EL (cell line): ENCODE measurements at regions not wholly inside any gene's neighbourhood (a gene's known extent, or its start where the extent isn't known, plus 50 kb on each side); places are given as distances from the start of the nearest gene placed in this dataset.
A peak's percentile ranks its signal among the peaks of the same experiment; 100 is the strongest.

Experiments
- DNase-seq: peaks from one replicate; pipeline ENCODE4 v3.0.0-alpha.2; 2016

DNA sequence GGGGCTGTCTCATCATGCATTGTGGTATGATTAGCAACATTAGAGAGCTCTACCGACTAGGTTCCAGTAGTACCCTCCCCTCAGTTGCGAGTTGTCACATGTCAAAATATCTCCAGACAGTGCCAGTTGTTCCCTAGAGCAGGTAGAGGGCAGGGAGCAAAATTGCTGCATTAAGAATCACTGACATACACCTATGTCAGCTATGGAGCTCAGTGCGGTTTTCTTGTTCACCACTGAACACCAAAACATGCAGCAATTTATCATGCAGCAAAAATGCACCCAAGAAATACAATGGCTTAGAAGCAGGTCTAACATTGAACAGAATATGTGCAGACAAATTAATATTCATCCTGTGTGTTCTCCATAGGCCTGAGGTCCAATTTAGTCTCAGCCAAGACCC is 186.9 kb upstream of the STARD13 start:
- DNase-seq = no peak

- DNase-seq = no peak
Measured at GRCh38 chr13:33479105-33479504, 193.6 kb upstream of the STARD13 start.

DNA sequence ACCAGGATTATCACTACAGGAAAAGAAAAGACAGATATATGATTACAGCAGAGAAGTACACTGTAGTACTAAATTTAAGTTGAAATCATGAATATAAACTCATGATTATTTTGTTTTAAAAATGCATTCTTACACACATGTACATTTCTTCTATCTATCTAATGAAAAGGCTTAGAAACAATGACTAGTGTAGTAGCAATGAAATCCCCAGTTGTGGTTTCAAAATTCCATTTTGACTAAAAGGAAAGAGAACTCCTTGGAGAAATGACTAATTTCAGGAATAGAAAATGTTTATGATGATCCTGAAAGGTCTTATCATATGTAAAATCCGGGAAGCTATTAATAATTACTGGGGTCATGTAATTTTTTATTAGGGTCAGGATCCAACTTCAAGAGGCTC is 195.0 kb upstream of the STARD13 start:
- peak; percentile 20 for DNase-seq

DNA sequence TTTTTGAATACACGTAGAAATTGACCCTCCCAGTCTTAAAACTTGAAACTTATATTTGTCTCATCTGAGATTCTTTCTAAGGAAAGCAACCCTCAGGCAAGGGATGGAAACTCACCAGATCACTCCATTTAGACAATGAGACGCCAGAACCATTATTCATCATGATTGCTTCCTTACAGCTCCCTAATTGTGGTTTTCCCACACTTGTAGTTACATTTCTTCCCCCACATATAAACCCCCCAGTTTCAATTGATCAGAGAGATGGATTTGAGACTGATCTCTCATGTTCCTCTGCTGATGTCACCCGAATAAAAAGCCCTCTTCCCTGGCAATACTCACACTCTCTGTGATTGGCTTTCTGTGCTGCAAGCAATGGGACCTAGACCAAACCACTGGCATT is 197.9 kb upstream of the STARD13 start:
- DNase-seq = peak; percentile 81

- no peak for DNase-seq
Measured at GRCh38 chr13:33485247-33485646, 199.7 kb upstream of the STARD13 start.

DNA sequence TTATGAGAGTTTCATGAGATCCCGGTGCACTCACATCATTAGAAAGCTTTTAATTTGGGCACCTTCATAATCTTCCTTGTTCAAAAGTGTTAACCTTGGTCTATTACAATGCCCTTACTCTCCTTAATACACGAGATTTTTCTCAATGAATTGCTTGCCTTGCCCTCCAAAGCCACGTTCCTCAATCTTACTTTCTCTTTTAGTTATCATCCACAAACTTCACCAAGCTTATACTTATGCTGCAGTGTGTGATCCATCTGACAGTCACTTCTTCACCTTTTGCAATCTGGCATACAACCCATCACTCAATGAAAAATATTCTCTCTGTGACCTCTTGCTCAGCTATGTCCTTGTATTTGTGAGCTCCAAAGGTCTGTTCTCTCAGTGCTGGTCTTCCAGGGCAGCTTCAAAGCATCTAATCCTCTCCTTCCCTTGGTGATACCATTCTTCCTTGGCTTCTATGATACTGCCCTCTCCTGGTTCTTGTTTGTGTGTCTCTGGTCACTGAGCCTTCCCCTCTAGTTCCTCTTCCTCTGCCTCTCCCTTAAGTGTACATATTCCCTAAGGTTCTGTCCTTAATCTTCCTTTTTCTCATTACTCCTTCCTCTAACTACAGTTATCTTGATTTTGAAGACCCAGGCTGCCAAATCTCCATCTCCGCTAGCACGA is 202.2 kb upstream of the STARD13 start:
- DNase-seq = peak; percentile 63

GRCh38 chr13:33489563-33489962 is 204.0 kb upstream of the STARD13 start:
- no peak for DNase-seq

DNA sequence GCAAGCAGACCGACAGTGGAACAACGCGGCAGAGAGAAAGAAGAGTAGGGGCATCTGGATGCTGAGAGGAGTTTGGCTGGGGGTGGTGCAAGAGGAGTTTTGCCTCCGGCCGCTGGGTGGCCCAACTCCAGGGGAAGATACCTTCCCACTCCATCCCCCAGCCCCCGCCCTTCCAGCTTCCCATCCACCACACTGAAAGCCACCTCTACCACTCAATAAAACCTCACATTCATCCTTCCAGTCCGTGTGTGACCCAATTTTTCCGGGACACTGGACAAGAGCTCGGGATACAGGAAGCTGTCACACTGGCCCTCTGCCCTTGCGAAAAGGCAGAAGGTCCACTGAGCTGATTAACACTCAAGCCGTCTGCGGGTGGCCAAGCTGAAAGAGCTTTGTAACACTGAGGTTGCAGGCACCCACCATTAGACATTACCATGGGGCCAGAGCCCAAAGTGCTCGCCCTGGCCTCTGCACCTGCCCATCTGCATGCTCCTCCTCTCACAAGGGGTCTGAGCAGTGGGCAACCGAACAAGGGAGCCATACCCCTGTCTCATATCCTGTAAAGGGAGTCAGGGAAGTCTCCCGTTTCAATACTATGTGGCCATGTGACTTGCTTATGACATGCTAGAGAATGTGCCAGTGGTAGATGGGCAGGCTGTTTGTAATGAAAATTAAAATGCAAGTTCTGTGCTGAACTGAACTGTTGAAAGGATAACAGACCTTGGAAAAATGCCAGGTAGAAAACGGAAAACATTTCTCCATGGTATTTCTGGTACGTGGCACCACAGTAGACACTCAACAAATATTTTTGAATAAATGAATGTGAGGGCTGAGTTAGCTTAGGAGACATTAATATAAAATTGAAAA is 205.1 kb upstream of the STARD13 start:
- DNase-seq = no peak

DNA sequence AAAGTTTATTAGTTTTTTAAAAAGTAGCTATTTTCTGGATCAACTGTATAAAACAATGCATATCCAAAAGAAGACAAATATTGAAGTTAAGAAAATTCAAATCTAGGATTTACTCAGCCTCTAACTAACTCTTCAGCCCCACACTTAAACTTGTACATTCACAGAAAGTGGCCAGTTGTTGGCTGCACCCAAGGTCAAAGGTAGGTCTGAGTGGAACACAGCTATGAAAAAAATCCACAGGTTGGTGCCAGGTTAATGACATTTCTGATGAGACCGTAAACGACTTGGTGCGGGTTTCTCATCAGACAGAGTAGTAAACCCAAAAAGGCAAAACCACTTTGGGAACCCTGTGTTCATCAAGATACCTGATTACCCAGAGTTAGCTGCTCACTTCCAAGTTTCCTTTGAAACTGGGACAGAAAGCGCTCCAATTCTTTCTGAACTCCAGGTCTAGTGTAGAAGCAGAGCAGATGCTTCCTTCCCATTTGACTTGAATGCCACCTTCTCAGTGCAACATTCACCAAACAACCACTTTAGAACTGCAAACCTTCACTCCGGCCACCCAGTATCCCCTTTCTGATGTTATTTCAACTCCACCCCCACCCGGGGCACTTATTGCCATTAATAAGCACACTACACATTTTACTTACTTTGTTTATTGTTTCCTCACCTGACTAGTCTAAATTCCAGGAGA is 208.3 kb upstream of the STARD13 start:
- DNase-seq = no peak

DNA sequence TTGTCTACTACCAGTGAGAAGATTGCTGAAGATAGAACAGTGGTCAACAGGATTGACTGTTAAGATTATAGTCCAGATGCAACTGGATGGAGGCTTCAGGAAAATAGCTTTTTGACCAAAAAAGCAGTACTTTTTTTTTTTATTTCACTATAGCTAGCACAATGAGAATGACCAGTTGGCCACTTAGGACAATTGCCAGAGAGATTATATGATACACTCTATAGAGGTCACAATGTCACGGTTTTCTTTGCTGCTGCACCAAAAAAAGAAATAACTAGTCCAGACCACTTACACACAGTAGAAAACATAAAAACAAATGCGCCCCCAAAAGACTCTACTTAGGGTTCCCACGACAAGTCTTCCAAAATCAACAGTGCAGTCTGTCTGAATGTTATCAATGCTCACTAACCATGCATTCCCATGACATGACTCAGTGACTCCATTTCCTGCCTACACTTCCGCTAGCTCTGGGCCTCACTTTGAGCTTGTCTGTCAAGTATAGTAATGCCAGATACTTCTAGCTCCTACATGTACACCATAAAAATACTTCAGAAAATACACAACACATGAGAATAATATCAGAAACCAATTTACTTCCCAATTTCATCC is 209.1 kb upstream of the STARD13 start:
- peak; percentile 95 for DNase-seq

DNA sequence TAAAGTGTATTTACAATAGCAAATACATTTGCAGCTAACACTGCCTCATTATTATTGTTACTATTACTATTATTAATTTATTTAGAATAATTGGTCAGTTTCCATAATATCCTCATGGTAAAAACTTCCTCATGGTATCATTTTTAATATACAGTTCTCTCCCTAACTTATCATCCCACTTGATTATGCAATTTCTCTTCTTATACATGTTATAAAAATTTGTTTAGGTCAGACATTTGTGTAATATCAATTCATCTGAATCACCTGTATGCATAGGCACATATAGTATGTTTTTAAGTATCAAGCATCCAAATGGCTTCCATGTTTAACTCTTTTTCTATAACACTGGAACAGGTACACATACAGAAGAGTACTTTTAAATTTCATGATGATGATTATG is 210.8 kb upstream of the STARD13 start:
- no peak for DNase-seq

- DNase-seq = peak; percentile 47
Measured at GRCh38 chr13:33497146-33497845, 211.7 kb upstream of the STARD13 start.

DNA sequence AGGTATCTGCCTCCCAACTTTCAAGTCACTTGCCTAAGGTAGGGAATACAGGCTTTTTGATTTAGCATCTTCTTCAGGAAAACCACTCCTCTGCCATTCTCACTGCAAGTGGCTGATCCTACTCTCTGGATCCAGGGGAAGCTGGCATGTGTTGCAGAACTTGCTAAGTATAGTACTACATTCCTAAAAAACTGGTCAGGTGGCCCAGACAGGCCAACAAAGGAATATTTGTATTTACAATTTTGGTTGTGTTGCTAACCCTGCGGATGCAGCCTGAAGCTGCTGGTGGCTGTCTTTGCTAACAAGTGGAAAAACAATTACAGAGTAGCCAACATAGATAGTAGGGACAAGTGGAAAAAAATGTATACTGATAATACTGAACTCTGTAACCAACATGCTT is 222.5 kb upstream of the STARD13 start:
- no peak for DNase-seq

GRCh38 chr13:33509642-33510229 is 224.2 kb upstream of the STARD13 start:
- DNase-seq = peak; percentile 41

- DNase-seq = no peak
Measured at GRCh38 chr13:33510350-33510970, 224.9 kb upstream of the STARD13 start.

DNA sequence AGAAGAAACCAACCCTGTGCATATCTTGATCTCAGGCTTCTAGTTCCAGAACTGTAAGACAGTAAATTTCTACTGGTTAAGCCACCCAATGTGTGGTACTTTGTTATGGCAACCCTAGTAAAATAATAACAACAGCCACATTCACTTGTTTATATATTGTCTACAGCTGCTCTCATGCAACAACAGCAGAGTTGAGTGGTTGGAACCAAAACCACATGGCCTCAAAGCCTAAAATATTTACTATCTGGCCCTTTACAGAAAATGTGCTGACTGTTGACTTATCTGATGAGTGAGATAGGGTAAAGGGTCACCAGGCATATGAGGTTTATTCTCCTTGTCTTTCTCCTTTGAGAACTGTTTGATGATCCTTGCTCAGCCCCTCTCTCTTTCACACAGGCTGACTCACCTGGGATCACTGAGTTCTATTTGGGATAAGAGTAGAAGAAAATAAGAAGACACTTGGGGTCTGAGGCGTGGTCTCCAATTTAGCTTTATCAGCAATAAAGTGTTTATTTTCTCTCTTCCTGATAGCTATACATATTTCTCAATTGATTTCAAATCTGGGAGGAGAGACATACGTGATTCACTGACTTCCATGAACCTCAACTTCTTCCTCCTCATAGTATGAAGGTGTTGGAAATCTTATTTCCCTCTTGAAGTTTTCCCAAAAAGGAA is 227.5 kb upstream of the STARD13 start:
- no peak for DNase-seq

GRCh38 chr13:33514362-33514761 is 228.8 kb upstream of the STARD13 start:
- DNase-seq = no peak

DNA sequence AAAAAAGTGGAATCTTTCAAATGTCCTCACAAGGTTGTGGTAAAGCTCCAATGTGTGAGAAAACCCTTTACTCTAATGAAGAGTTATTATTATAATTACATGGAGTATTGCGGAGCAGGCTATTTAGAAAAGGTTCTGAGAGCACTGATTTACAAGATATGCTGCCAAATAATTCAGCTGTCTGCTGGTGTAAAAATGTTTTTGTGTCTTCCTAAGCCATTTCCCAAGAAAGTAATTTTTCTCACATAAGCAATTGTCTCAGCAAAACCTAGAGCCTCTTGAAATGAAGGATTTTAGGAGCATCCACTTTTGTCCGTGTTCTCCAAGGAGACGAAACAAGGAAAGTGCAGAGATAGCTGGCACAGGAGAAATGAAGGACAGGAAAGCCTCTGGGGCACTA is 229.6 kb upstream of the STARD13 start:
- no peak for DNase-seq

DNA sequence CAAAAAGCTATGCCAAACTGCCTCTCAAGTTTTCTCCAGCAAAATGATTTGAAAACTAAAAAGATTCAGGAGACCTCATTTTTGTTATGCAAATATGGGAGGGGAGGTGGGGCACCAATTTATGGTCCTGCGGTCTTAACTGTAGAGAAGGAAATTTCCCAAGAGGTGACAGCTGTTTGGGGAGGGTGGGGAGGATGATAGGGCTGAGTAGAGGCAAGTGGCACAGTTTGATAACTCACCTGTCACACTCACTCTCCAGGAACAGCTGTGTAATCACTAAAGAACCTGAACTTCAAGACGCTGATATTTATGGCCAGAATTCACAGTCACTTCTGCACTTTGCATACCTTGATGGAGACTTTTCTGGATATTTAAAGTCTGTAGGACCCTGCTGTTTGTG is 232.9 kb upstream of the STARD13 start:
- DNase-seq = no peak

DNA sequence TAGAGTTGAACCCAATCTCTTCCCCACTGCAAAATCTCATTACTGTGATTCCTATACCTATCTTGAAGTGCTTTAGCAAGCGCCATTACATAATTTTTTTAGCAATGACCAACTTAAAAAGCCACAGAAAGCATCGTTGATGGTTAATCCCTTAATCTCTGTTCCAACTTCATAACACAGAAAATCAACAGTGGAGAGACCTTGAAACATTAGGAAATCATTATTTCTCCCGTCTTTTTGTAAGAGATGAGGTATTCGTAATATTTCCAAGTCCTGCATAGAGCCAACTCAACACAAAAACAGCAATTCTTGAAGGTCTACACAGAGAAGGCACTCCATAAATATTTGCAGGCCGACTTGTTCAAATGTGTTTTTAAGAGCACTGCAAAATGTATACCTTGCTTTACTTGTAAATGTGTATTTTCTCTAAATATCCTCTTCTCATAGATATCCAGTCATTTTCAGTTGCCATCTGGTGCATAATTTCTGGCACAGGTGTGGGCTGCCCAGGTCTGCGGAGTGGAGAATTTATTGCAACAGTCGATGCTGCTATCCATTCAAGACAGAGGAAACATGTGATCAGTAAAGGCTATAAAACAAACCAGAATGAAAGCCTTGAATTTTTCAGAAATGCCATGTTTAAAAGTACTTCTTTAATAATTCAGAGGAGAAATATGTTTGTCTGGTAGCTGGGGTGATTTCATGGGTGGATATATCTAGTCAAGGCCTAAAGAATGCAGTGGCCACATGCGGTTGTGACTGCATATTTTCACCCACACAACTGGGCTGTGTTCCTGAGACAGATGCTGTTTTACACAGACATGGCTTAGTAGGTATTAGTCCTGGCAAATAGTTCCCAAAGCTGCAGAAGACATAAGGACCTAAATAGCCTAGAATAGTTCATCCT is 234.3 kb upstream of the STARD13 start:
- DNase-seq = peak; percentile 89
